ENCODE measurements at regions not wholly inside any gene's neighbourhood (a gene's known extent, or its start where the extent isn't known, plus 50 kb on each side); places are given as distances from the start of the nearest gene placed in this dataset.

GRCh38 chr9:78932849-78933627 is 636.1 kb downstream of the PSAT1 start (continued):
- TF ChIP-seq, protein P1, sequence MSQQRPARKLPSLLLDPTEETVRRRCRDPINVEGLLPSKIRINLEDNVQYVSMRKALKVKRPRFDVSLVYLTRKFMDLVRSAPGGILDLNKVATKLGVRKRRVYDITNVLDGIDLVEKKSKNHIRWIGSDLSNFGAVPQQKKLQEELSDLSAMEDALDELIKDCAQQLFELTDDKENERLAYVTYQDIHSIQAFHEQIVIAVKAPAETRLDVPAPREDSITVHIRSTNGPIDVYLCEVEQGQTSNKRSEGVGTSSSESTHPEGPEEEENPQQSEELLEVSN (IDR thresholded peaks at IDR 0.05; ENCODE audit: borderline replicate concordance, low read depth): no peak
- no peak for TF ChIP-seq FOSL2 (IDR thresholded peaks at IDR 0.05)
- TF ChIP-seq FOSL2 (CRISPR knock-in tag; IDR thresholded peaks at IDR 0.05): peak; percentile 63
- TF ChIP-seq EHF (CRISPR knock-in tag; IDR thresholded peaks at IDR 0.05): no peak
- TF ChIP-seq ZSCAN20 (CRISPR knock-in tag; IDR thresholded peaks at IDR 0.05): no peak
- TF ChIP-seq ZNF302 (CRISPR knock-in tag; IDR thresholded peaks at IDR 0.05): no peak
- no peak for TF ChIP-seq CBX2 (IDR thresholded peaks at IDR 0.05; ENCODE audit: borderline replicate concordance, low read depth)
- peak; percentile 67 for TF ChIP-seq MAFK (IDR thresholded peaks at IDR 0.05; ENCODE audit: partially characterized antibody)
- no peak for TF ChIP-seq RNF2 (IDR thresholded peaks at IDR 0.05; ENCODE audit: borderline replicate concordance, low read depth)
- no peak for TF ChIP-seq POLR2AphosphoS2 (conservative IDR thresholded peaks at IDR 0.05; ENCODE audit: low read length)
- TF ChIP-seq ELK1 (IDR thresholded peaks at IDR 0.05; ENCODE audit: low read depth, low read length): no peak

GRCh38 chr9:78934880-78935279 is 636.9 kb upstream of the TLE4 start:
- TF ChIP-seq MAFK (IDR thresholded peaks at IDR 0.05; ENCODE audit: partially characterized antibody) (peak; percentile 79), CBX8 (IDR thresholded peaks at IDR 0.05) (no peak)
- WGBS (ENCODE audit: missing lambda C conversion rate): 88% methylated on average over 1 of the region's 1 CpG
- H3K4me3 ChIP-seq: no peak overlapping the region
- no peak for ATAC-seq
- peak overlapping the region in 1 of 2 experiments; percentile 22; a peak in 1 of 6 replicates for H3K27ac ChIP-seq
- ChIA-PET POLR2A (no interaction called here), CTCF (no interaction called here)
- peaks cover 14% of the 10 kb centered on the region; the same call in 2 of the 3 replicates for H3K9me3 ChIP-seq
- no peak for DNase-seq (ENCODE audit: low read depth in 1 of 2, low spot score in 1 of 2)
- no peak for FAIRE-seq
- no peak overlapping the region for H3K4me2 ChIP-seq
- peaks cover 11% of the 10 kb centered on the region for H3K4me1 ChIP-seq

GRCh38 chr9:78938821-78939220 is 632.9 kb upstream of the TLE4 start:
- 78% methylated on average over 4 of the region's 4 CpGs for WGBS (ENCODE audit: missing lambda C conversion rate)
- FAIRE-seq: no peak

More at GRCh38 chr9:78938821-78939220, 632.9 kb upstream of the TLE4 start:
- no peak overlapping the region for H3K27ac ChIP-seq
- H3K4me1 ChIP-seq: no peaks in the 10 kb centered on the region
- H3K4me2 ChIP-seq: no peak overlapping the region
- TF ChIP-seq, protein P2, sequence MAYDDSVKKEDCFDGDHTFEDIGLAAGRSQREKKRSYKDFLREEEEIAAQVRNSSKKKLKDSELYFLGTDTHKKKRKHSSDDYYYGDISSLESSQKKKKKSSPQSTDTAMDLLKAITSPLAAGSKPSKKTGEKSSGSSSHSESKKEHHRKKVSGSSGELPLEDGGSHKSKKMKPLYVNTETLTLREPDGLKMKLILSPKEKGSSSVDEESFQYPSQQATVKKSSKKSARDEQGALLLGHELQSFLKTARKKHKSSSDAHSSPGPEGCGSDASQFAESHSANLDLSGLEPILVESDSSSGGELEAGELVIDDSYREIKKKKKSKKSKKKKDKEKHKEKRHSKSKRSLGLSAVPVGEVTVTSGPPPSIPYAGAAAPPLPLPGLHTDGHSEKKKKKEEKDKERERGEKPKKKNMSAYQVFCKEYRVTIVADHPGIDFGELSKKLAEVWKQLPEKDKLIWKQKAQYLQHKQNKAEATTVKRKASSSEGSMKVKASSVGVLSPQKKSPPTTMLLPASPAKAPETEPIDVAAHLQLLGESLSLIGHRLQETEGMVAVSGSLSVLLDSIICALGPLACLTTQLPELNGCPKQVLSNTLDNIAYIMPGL (CRISPR knock-in tag; IDR thresholded peaks at IDR 0.05; ENCODE audit: borderline replicate concordance): no peak
- TF ChIP-seq, protein P3, sequence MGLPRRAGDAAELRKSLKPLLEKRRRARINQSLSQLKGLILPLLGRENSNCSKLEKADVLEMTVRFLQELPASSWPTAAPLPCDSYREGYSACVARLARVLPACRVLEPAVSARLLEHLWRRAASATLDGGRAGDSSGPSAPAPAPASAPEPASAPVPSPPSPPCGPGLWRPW (IDR thresholded peaks at IDR 0.05): no peak
- TF ChIP-seq FOXS1 (CRISPR knock-in tag; IDR thresholded peaks at IDR 0.05) (no peak), POLR2AphosphoS2 (conservative IDR thresholded peaks at IDR 0.05; ENCODE audit: low read length) (no peak), HEYL (CRISPR knock-in tag; IDR thresholded peaks at IDR 0.05) (no peak), CBX2 (IDR thresholded peaks at IDR 0.05; ENCODE audit: borderline replicate concordance, low read depth) (no peak), GATA3 (IDR thresholded peaks at IDR 0.05; ENCODE audit: borderline replicate concordance) (no peak), RCOR1 (IDR thresholded peaks at IDR 0.05; ENCODE audit: low read depth, low read length) (no peak), KDM5A (IDR thresholded peaks at IDR 0.05) (no peak)
- ATAC-seq: no peak
- ChIA-PET CTCF (interaction anchor here (1.5 kb wide), 1 partner anchor 34 kb away, joined by 6 read pairs; no protein-coding TSS in a partner anchor), POLR2A (no interaction called here)
- H3K4me3 ChIP-seq: no peak overlapping the region
- no peaks in the 10 kb centered on the region for H3K9me3 ChIP-seq
- DNase-seq (ENCODE audit: low read depth in 1 of 2, low spot score in 1 of 2): no peak
